ENCODE measurements at regions not wholly inside any gene's neighbourhood (a gene's known extent, or its start where the extent isn't known, plus 50 kb on each side); places are given as distances from the start of the nearest gene placed in this dataset.

GRCh38 chr11:110921742-110922521 is 209.7 kb upstream of the ARHGAP20 start:
- Histone ChIP-seq H3K4me1 (ENCODE audit: control insufficient read depth in 3 of 3, insufficient read depth in 3 of 3, low read length in 3 of 3) (peaks cover 0 to 3% (median 2%) of the 10 kb centered on the region in 3 donors), H3K9ac (ENCODE audit: low read depth in 1 of 3, low read length in 3 of 3) (no peak overlapping the region), H3K36me3 (ENCODE audit: control insufficient read depth in 3 of 3, insufficient read depth in 3 of 3, low read length in 3 of 3) (no peaks in the 10 kb centered on the region), H3K27ac (ENCODE audit: low read depth, low read length) (no peak overlapping the region), H3K9me3 (ENCODE audit: control insufficient read depth in 3 of 3, low read length in 3 of 3) (peaks cover 0 to under 1% (median 0%) of the 10 kb centered on the region in 3 donors), H3K4me3 (ENCODE audit: low read length in 3 of 3) (no peak overlapping the region), H3K27me3 (ENCODE audit: control insufficient read depth in 3 of 3, insufficient read depth in 3 of 3, low read length in 3 of 3) (no peaks in the 10 kb centered on the region)

- no peaks in the 10 kb centered on the region for H3K36me3 ChIP-seq (ENCODE audit: control insufficient read depth in 3 of 3, insufficient read depth in 3 of 3, low read length in 3 of 3)
- no peak overlapping the region for H3K27ac ChIP-seq (ENCODE audit: low read depth, low read length)
- H3K9ac ChIP-seq (ENCODE audit: low read depth in 1 of 3, low read length in 3 of 3) = no peak overlapping the region
- no peak overlapping the region for H3K4me3 ChIP-seq (ENCODE audit: low read length in 3 of 3)
- peaks cover 0 to 3% (median 2%) of the 10 kb centered on the region in 3 donors for H3K4me1 ChIP-seq (ENCODE audit: control insufficient read depth in 3 of 3, insufficient read depth in 3 of 3, low read length in 3 of 3)
- H3K27me3 ChIP-seq (ENCODE audit: control insufficient read depth in 3 of 3, insufficient read depth in 3 of 3, low read length in 3 of 3) = no peaks in the 10 kb centered on the region
- peaks cover 0 to 3% (median 0%) of the 10 kb centered on the region in 3 donors for H3K9me3 ChIP-seq (ENCODE audit: control insufficient read depth in 3 of 3, low read length in 3 of 3)
These were observed 207.1 kb upstream of the ARHGAP20 start for GRCh38 chr11:110919241-110919922.

- no peak overlapping the region for H3K27ac ChIP-seq (ENCODE audit: low read depth, low read length)
- peaks cover 0 to 4% (median 2%) of the 10 kb centered on the region in 3 donors for H3K4me1 ChIP-seq (ENCODE audit: control insufficient read depth in 3 of 3, insufficient read depth in 3 of 3, low read length in 3 of 3)
- H3K36me3 ChIP-seq (ENCODE audit: control insufficient read depth in 3 of 3, insufficient read depth in 3 of 3, low read length in 3 of 3) = no peaks in the 10 kb centered on the region
These were observed 206.1 kb upstream of the ARHGAP20 start for GRCh38 chr11:110918351-110918750.

GRCh38 chr11:110912437-110912836 is 200.2 kb upstream of the ARHGAP20 start:
- Histone ChIP-seq H3K27me3 (ENCODE audit: control insufficient read depth in 3 of 3, insufficient read depth in 3 of 3, low read length in 3 of 3) (no peaks in the 10 kb centered on the region), H3K4me3 (ENCODE audit: low read length in 3 of 3) (no peak overlapping the region), H3K4me1 (ENCODE audit: control insufficient read depth in 3 of 3, insufficient read depth in 3 of 3, low read length in 3 of 3) (peaks cover 9 to 36% (median 25%) of the 10 kb centered on the region in 3 donors), H3K36me3 (ENCODE audit: control insufficient read depth in 3 of 3, insufficient read depth in 3 of 3, low read length in 3 of 3) (no peaks in the 10 kb centered on the region), H3K27ac (ENCODE audit: low read depth, low read length) (no peak overlapping the region), H3K9ac (ENCODE audit: low read depth in 1 of 3, low read length in 3 of 3) (no peak overlapping the region), H3K9me3 (ENCODE audit: control insufficient read depth in 3 of 3, low read length in 3 of 3) (peaks cover 0 to 3% (median 0%) of the 10 kb centered on the region in 3 donors)

More at GRCh38 chr11:110918351-110918750, 206.1 kb upstream of the ARHGAP20 start:
- Histone ChIP-seq H3K4me3 (ENCODE audit: low read length in 3 of 3) (no peak overlapping the region), H3K9ac (ENCODE audit: low read depth in 1 of 3, low read length in 3 of 3) (no peak overlapping the region), H3K9me3 (ENCODE audit: control insufficient read depth in 3 of 3, low read length in 3 of 3) (peaks cover 0 to 3% (median 0%) of the 10 kb centered on the region in 3 donors), H3K27me3 (ENCODE audit: control insufficient read depth in 3 of 3, insufficient read depth in 3 of 3, low read length in 3 of 3) (no peaks in the 10 kb centered on the region)

- no peak overlapping the region for H3K4me3 ChIP-seq (ENCODE audit: low read length in 3 of 3)
- no peaks in the 10 kb centered on the region for H3K27me3 ChIP-seq (ENCODE audit: control insufficient read depth in 3 of 3, insufficient read depth in 3 of 3, low read length in 3 of 3)
- H3K4me1 ChIP-seq (ENCODE audit: control insufficient read depth in 3 of 3, insufficient read depth in 3 of 3, low read length in 3 of 3) = peaks cover 9 to 36% (median 27%) of the 10 kb centered on the region in 3 donors
- H3K27ac ChIP-seq (ENCODE audit: low read depth, low read length) = no peak overlapping the region
- no peak overlapping the region for H3K9ac ChIP-seq (ENCODE audit: low read depth in 1 of 3, low read length in 3 of 3)
- no peaks in the 10 kb centered on the region for H3K9me3 ChIP-seq (ENCODE audit: control insufficient read depth in 3 of 3, low read length in 3 of 3)
- no peaks in the 10 kb centered on the region for H3K36me3 ChIP-seq (ENCODE audit: control insufficient read depth in 3 of 3, insufficient read depth in 3 of 3, low read length in 3 of 3)
These were observed 198.1 kb upstream of the ARHGAP20 start for GRCh38 chr11:110910384-110910783.

GRCh38 chr11:110909336-110909735 is 197.1 kb upstream of the ARHGAP20 start:
- Histone ChIP-seq H3K27me3 (ENCODE audit: control insufficient read depth in 3 of 3, insufficient read depth in 3 of 3, low read length in 3 of 3) (no peaks in the 10 kb centered on the region), H3K9ac (ENCODE audit: low read depth in 1 of 3, low read length in 3 of 3) (peak overlapping the region in 1 of 3 donors; percentile 4)

GRCh38 chr11:110908401-110909105 is 196.3 kb upstream of the ARHGAP20 start:
- Histone ChIP-seq H3K9ac (ENCODE audit: low read depth in 1 of 3, low read length in 3 of 3) (no peak overlapping the region), H3K27ac (ENCODE audit: low read depth, low read length) (no peak overlapping the region), H3K9me3 (ENCODE audit: control insufficient read depth in 3 of 3, low read length in 3 of 3) (no peaks in the 10 kb centered on the region), H3K4me1 (ENCODE audit: control insufficient read depth in 3 of 3, insufficient read depth in 3 of 3, low read length in 3 of 3) (peaks cover 9 to 36% (median 27%) of the 10 kb centered on the region in 3 donors), H3K36me3 (ENCODE audit: control insufficient read depth in 3 of 3, insufficient read depth in 3 of 3, low read length in 3 of 3) (no peaks in the 10 kb centered on the region), H3K27me3 (ENCODE audit: control insufficient read depth in 3 of 3, insufficient read depth in 3 of 3, low read length in 3 of 3) (no peaks in the 10 kb centered on the region), H3K4me3 (ENCODE audit: low read length in 3 of 3) (no peak overlapping the region)

More at GRCh38 chr11:110909336-110909735, 197.1 kb upstream of the ARHGAP20 start:
- Histone ChIP-seq H3K9me3 (ENCODE audit: control insufficient read depth in 3 of 3, low read length in 3 of 3) (no peaks in the 10 kb centered on the region), H3K4me1 (ENCODE audit: control insufficient read depth in 3 of 3, insufficient read depth in 3 of 3, low read length in 3 of 3) (peaks cover 9 to 36% (median 27%) of the 10 kb centered on the region in 3 donors), H3K4me3 (ENCODE audit: low read length in 3 of 3) (no peak overlapping the region), H3K27ac (ENCODE audit: low read depth, low read length) (no peak overlapping the region), H3K36me3 (ENCODE audit: control insufficient read depth in 3 of 3, insufficient read depth in 3 of 3, low read length in 3 of 3) (no peaks in the 10 kb centered on the region)

GRCh38 chr11:110907629-110908028 is 195.4 kb upstream of the ARHGAP20 start:
- Histone ChIP-seq H3K36me3 (ENCODE audit: control insufficient read depth in 3 of 3, insufficient read depth in 3 of 3, low read length in 3 of 3) (no peaks in the 10 kb centered on the region), H3K9me3 (ENCODE audit: control insufficient read depth in 3 of 3, low read length in 3 of 3) (no peaks in the 10 kb centered on the region), H3K27ac (ENCODE audit: low read depth, low read length) (no peak overlapping the region), H3K4me3 (ENCODE audit: low read length in 3 of 3) (no peak overlapping the region), H3K4me1 (ENCODE audit: control insufficient read depth in 3 of 3, insufficient read depth in 3 of 3, low read length in 3 of 3) (peaks cover 9 to 31% (median 27%) of the 10 kb centered on the region in 3 donors), H3K27me3 (ENCODE audit: control insufficient read depth in 3 of 3, insufficient read depth in 3 of 3, low read length in 3 of 3) (no peaks in the 10 kb centered on the region), H3K9ac (ENCODE audit: low read depth in 1 of 3, low read length in 3 of 3) (no peak overlapping the region)

GRCh38 chr11:110903830-110904229 is 191.6 kb upstream of the ARHGAP20 start:
- Histone ChIP-seq H3K27ac (ENCODE audit: low read depth, low read length) (no peak overlapping the region), H3K27me3 (ENCODE audit: control insufficient read depth in 3 of 3, insufficient read depth in 3 of 3, low read length in 3 of 3) (no peaks in the 10 kb centered on the region), H3K9me3 (ENCODE audit: control insufficient read depth in 3 of 3, low read length in 3 of 3) (no peaks in the 10 kb centered on the region), H3K36me3 (ENCODE audit: control insufficient read depth in 3 of 3, insufficient read depth in 3 of 3, low read length in 3 of 3) (no peaks in the 10 kb centered on the region), H3K9ac (ENCODE audit: low read depth in 1 of 3, low read length in 3 of 3) (no peak overlapping the region), H3K4me3 (ENCODE audit: low read length in 3 of 3) (no peak overlapping the region), H3K4me1 (ENCODE audit: control insufficient read depth in 3 of 3, insufficient read depth in 3 of 3, low read length in 3 of 3) (peaks cover 4 to 16% (median 9%) of the 10 kb centered on the region in 3 donors)
